ENCODE measurements at regions not wholly inside any gene's neighbourhood (a gene's known extent, or its start where the extent isn't known, plus 50 kb on each side); places are given as distances from the start of the nearest gene placed in this dataset.

GRCh38 chr4:57369446-57369845 lies 259.3 kb upstream of the IGFBP7 start:
- intact Hi-C loops (cut with DNase I), result no loop called here

DNA sequence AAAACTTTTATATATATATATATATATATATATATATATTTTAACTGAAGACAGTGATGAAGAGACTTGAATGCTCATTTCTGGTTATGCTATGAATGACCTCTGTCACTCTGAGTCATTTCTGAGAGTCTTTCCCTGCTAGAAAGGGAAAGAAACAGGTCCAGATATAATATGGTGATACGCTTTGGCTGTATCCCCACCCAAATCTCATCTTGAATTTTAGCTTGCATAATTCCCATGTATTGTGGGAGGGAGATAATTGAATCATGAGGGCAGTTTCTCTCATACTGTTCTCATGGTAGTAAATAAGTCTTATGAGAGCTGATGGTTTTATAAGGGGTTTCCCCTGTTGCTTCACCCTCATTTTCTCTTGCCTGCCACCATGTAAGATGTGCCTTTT lies 254.1 kb upstream of the IGFBP7 start:
- intact Hi-C loops (cut with DNase I), result no loop called here
- Histone ChIP-seq H3K4me3 (no peak overlapping the region), H3K27ac (no peak overlapping the region), H3K4me1 (ENCODE audit: insufficient read depth) (no peaks in the 10 kb centered on the region), H3K27me3 (no peaks in the 10 kb centered on the region), H3K36me3 (no peaks in the 10 kb centered on the region), H3K9me3 (no peaks in the 10 kb centered on the region)
- no peak for TF ChIP-seq EP300 (IDR thresholded peaks at IDR 0.05)
- TF ChIP-seq POLR2A (IDR thresholded peaks at IDR 0.05), result no peak
- TF ChIP-seq, protein P1, sequence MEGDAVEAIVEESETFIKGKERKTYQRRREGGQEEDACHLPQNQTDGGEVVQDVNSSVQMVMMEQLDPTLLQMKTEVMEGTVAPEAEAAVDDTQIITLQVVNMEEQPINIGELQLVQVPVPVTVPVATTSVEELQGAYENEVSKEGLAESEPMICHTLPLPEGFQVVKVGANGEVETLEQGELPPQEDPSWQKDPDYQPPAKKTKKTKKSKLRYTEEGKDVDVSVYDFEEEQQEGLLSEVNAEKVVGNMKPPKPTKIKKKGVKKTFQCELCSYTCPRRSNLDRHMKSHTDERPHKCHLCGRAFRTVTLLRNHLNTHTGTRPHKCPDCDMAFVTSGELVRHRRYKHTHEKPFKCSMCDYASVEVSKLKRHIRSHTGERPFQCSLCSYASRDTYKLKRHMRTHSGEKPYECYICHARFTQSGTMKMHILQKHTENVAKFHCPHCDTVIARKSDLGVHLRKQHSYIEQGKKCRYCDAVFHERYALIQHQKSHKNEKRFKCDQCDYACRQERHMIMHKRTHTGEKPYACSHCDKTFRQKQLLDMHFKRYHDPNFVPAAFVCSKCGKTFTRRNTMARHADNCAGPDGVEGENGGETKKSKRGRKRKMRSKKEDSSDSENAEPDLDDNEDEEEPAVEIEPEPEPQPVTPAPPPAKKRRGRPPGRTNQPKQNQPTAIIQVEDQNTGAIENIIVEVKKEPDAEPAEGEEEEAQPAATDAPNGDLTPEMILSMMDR (IDR thresholded peaks at IDR 0.05), result no peak
- DNase-seq, result no peak
- WGBS, 3 donors, result 97% methylated on average over 1 of the region's 1 CpG

More at GRCh38 chr4:57369446-57369845, 259.3 kb upstream of the IGFBP7 start:
- Histone ChIP-seq H3K4me1 (ENCODE audit: insufficient read depth) (no peaks in the 10 kb centered on the region), H3K27me3 (no peaks in the 10 kb centered on the region), H3K4me3 (no peak overlapping the region), H3K27ac (no peak overlapping the region), H3K36me3 (no peaks in the 10 kb centered on the region), H3K9me3 (no peaks in the 10 kb centered on the region)
- 83 to 86% (median 84%) methylated on average over 1 of the region's 1 CpG for WGBS, 3 donors
- TF ChIP-seq POLR2A (IDR thresholded peaks at IDR 0.05) (no peak), EP300 (IDR thresholded peaks at IDR 0.05) (no peak)
- TF ChIP-seq, protein P1 (IDR thresholded peaks at IDR 0.05), result no peak
- DNase-seq, result no peak

DNA sequence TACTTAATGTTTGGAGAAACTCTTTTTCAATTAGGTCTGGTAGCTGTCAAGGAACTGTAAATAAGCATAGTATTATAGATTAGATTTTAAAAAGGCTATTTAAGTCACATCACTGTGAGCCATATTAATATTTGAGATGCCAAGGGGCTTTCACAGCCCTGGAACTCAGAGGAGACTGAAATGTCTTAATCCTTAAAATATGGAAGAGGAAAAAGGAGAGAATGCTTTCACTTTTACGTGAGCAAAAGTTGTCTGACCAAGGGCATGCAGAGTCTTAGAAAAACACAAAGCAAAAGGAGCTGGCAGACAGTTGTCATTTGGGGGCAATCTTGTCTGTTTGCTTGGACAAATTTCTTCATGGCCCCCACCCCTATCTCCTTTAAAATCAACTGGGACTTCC lies 253.2 kb upstream of the IGFBP7 start:
- Histone ChIP-seq H3K27ac (no peak overlapping the region), H3K36me3 (no peaks in the 10 kb centered on the region), H3K4me3 (no peak overlapping the region), H3K27me3 (no peaks in the 10 kb centered on the region), H3K9me3 (no peaks in the 10 kb centered on the region), H3K4me1 (ENCODE audit: insufficient read depth) (no peaks in the 10 kb centered on the region)
- intact Hi-C loops (cut with DNase I), result no loop called here
- TF ChIP-seq POLR2A (IDR thresholded peaks at IDR 0.05) (no peak), EP300 (IDR thresholded peaks at IDR 0.05) (no peak)
- TF ChIP-seq, protein P1 (IDR thresholded peaks at IDR 0.05), result no peak
- 3 to 13% (median 11%) methylated on average over 1 of the region's 1 CpG for WGBS, 3 donors
- no peak for DNase-seq

- no peak overlapping the region for H3K27ac ChIP-seq
- no peaks in the 10 kb centered on the region for H3K4me1 ChIP-seq (ENCODE audit: insufficient read depth)
- H3K36me3 ChIP-seq, result no peaks in the 10 kb centered on the region
- TF ChIP-seq, protein P1 (IDR thresholded peaks at IDR 0.05), result no peak
- TF ChIP-seq EP300 (IDR thresholded peaks at IDR 0.05), result no peak
- no peak for TF ChIP-seq POLR2A (IDR thresholded peaks at IDR 0.05)
- H3K27me3 ChIP-seq, result no peaks in the 10 kb centered on the region
- intact Hi-C loops (cut with DNase I), result no loop called here
- DNase-seq, result no peak
- no peak overlapping the region for H3K4me3 ChIP-seq
- no peaks in the 10 kb centered on the region for H3K9me3 ChIP-seq
- WGBS, 3 donors, result 23 to 39% (median 25%) methylated on average over 2 of the region's 2 CpGs
These were observed 250.5 kb upstream of the IGFBP7 start for GRCh38 chr4:57360681-57361080.
